Endothelial cell (in vitro differentiated cells): ENCODE measurements at regions not wholly inside any gene's neighbourhood (a gene's known extent, or its start where the extent isn't known, plus 50 kb on each side); places are given as distances from the start of the nearest gene placed in this dataset.

Experiments
- DNase-seq: peaks from one replicate; pipeline ENCODE4 v3.0.0; 2021; ENCODE audit warnings: low spot score
- H3K27ac Mint-ChIP-seq: one replicate; pipeline ENCODE4 v1.8.0; 2021; ENCODE audit warnings: mixed read lengths, inconsistent platforms; ENCODE audit not compliant: unreplicated experiment
- H3K27me3 Mint-ChIP-seq: one replicate; pipeline ENCODE4 v1.8.0; 2021; ENCODE audit warnings: mild to moderate bottlenecking, moderate library complexity, mixed read lengths, inconsistent platforms; ENCODE audit not compliant: unreplicated experiment
- H3K36me3 Mint-ChIP-seq: one replicate; pipeline ENCODE4 v1.8.0; 2021; ENCODE audit warnings: mild to moderate bottlenecking, low read depth, mixed read lengths, inconsistent platforms; ENCODE audit not compliant: unreplicated experiment
- H3K4me1 Mint-ChIP-seq: one replicate; pipeline ENCODE4 v1.8.0; 2021; ENCODE audit warnings: mild to moderate bottlenecking, mixed read lengths, inconsistent platforms; ENCODE audit not compliant: unreplicated experiment
- H3K4me3 Mint-ChIP-seq: one replicate; pipeline ENCODE4 v1.8.0; 2021; ENCODE audit warnings: mild to moderate bottlenecking, mixed read lengths, inconsistent platforms; ENCODE audit not compliant: unreplicated experiment
- H3K9me3 Mint-ChIP-seq: one replicate; pipeline ENCODE4 v1.8.0; 2021; ENCODE audit warnings: mixed read lengths, inconsistent platforms; ENCODE audit not compliant: unreplicated experiment
- CTCF ChIP-seq: fragments of 200-600 bp; sonication (generic); IDR thresholded peaks from one replicate; pipeline ENCODE4 v1.5.0; 2021; ENCODE audit warnings: antibody characterized with exemption; ENCODE audit not compliant: unreplicated experiment

DNA sequence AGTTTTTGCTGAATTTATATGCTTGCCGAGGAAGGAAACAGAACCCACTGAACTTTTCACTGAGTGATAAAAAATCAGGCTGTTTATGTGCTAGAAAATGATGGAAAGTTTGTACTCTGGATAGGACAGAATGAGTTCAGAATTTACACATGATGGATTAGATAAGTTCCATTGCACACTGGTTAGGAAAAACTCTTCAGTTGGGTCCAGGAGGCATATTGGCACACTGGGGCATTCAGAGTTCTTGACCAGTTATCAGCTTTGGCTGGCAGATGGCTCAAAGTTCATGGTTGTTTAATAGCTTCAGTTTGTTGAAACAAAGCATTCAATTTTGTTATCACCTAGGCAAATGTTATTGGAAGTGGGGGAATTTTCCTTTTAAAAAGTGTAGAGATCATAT lies 613.3 kb upstream of the SYNCRIP start:
- Mint-ChIP-seq H3K27me3 (peaks cover 1% of the 10 kb centered on the region), H3K36me3 (no peaks in the 10 kb centered on the region)
- no peak for TF ChIP-seq CTCF

DNA sequence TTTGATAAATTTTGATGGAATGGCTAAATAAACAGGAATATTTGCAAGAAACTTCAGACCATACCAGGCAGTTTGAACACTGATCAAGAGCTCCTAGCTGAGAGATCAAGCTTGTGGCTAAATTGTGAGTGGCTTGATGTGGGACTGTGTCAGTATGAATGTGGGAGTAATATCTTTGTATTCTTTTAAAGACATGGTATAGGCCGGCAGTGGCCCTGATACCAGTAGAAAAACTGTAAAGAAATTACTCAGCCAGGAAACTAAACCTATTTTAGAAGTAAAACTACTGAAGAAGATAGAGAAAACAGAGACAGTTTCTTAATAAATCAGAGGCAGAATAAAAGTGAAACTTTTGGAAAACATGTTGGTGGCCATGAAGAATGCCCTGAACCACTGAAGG lies 608.4 kb upstream of the SYNCRIP start:
- H3K4me1 Mint-ChIP-seq: no peaks in the 10 kb centered on the region
- H3K9me3 Mint-ChIP-seq: peaks cover 11% of the 10 kb centered on the region
- H3K36me3 Mint-ChIP-seq: no peaks in the 10 kb centered on the region
- no peak overlapping the region for H3K4me3 Mint-ChIP-seq
- no peak for TF ChIP-seq CTCF
- H3K27me3 Mint-ChIP-seq: peaks cover 4% of the 10 kb centered on the region
- H3K27ac Mint-ChIP-seq: no peak overlapping the region
- DNase-seq: no peak

More for the DNA sequence above, 613.3 kb upstream of the SYNCRIP start:
- Mint-ChIP-seq H3K27ac (no peak overlapping the region), H3K4me1 (no peaks in the 10 kb centered on the region), H3K9me3 (no peaks in the 10 kb centered on the region), H3K4me3 (no peak overlapping the region)
- DNase-seq: no peak

GRCh38 chr6:86217906-86218305 lies 575.2 kb upstream of the SYNCRIP start:
- Mint-ChIP-seq H3K36me3 (no peaks in the 10 kb centered on the region), H3K27ac (no peak overlapping the region)

DNA sequence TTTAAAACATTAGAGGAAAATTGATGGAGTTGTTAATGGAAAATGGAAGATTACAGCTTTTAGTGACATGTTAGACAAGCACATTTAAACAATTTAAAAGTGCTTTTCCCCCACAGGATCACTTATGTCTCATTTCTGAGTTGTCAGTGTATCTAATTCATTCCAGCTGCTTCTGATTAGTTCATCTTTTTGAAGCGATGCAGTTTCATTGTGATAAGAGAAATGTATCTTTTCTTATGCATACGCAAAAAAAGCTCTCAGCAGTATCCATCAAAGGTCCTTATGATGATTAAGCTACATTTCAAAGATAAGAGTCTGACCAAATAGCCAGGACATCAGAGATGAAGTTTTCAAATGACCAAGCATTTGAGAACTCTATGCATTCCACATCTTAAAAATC lies 572.6 kb upstream of the SYNCRIP start:
- Mint-ChIP-seq H3K27ac (no peak overlapping the region), H3K4me3 (no peak overlapping the region), H3K9me3 (no peaks in the 10 kb centered on the region), H3K4me1 (no peaks in the 10 kb centered on the region), H3K27me3 (no peaks in the 10 kb centered on the region), H3K36me3 (no peaks in the 10 kb centered on the region)
- no peak for TF ChIP-seq CTCF
- no peak for DNase-seq

More at GRCh38 chr6:86217906-86218305, 575.2 kb upstream of the SYNCRIP start:
- DNase-seq: no peak
- Mint-ChIP-seq H3K9me3 (no peaks in the 10 kb centered on the region), H3K4me3 (no peak overlapping the region), H3K4me1 (no peaks in the 10 kb centered on the region), H3K27me3 (no peaks in the 10 kb centered on the region)
- no peak for TF ChIP-seq CTCF

DNA sequence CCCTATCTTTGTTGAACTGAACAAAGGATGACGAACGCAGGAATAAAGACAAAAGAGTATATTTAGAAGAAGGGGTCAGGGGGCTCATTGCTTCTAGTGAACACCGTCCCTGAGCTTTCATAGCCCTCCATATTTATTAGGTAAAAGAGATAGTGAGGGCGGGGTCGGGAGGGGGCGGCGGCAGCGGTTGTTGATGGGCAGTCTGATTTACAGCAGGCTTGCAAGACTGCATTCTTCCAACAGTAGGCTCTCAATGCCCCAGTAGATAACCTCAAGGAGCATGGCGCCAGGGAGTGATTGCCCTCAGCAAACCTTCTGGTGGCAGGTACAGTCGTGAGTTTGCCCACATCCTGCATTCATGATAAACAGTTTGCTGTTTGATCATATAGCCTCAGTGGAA lies 563.3 kb upstream of the SYNCRIP start:
- no peak for TF ChIP-seq CTCF
- Mint-ChIP-seq H3K36me3 (no peaks in the 10 kb centered on the region), H3K4me3 (no peak overlapping the region), H3K27me3 (peaks cover 1% of the 10 kb centered on the region), H3K27ac (no peak overlapping the region), H3K4me1 (no peaks in the 10 kb centered on the region), H3K9me3 (no peaks in the 10 kb centered on the region)
- DNase-seq: no peak
